A673 (cell line): ENCODE measurements at regions not wholly inside any gene's neighbourhood (a gene's known extent, or its start where the extent isn't known, plus 50 kb on each side); places are given as distances from the start of the nearest gene placed in this dataset.

ENCODE experiments used
- BruUV-seq: library from RNA; stranded (reverse); fragments of 400-500 nt; replicated peaks from 2 replicates; lab custom pipeline; 2021; lab: Mats Ljungman, UMichigan
- CTCF ChIA-PET: fragments of 300-600 bp; sonication (Branson Sonifier 250); formaldehyde crosslinking; loops from one replicate; lab custom pipeline; 2022; ENCODE audit warnings: antibody characterized with exemption; lab: Charles Lee
- POLR2A ChIA-PET: fragments of 300-600 bp; sonication (Branson Sonifier 250); formaldehyde crosslinking; loops from one replicate; lab custom pipeline; 2022; ENCODE audit warnings: antibody characterized with exemption; ENCODE audit not compliant: low non-redundant PET; lab: Charles Lee
- DNase-seq: peaks from one replicate; pipeline ENCODE4 v3.0.0-alpha.2; 2015; ENCODE audit warnings: low spot score
- H3K27ac ChIP-seq: fragments of 200-600 bp; sonication (generic); 2 replicates; pipeline ENCODE4 v1.5.1; 2016; ENCODE audit warnings: mixed run types, low read depth, mild to moderate bottlenecking, mixed read lengths, antibody characterized with exemption, low read length; ENCODE audit not compliant: poor library complexity, severe bottlenecking
- H3K27me3 ChIP-seq: fragments of 200-600 bp; sonication (generic); replicated peaks from 2 replicates; pipeline ENCODE4 v1.6.1; 2017; ENCODE audit warnings: mixed run types, low read depth, mild to moderate bottlenecking, mixed read lengths, antibody characterized with exemption, low read length; ENCODE audit not compliant: insufficient read depth, poor library complexity
- H3K36me3 ChIP-seq: fragments of 200-600 bp; sonication (generic); 2 replicates; pipeline ENCODE4 v1.6.1; 2016; ENCODE audit warnings: mixed run types, mild to moderate bottlenecking, mixed read lengths, antibody characterized with exemption, low read length; ENCODE audit not compliant: insufficient read depth, poor library complexity, severe bottlenecking
- H3K4me1 ChIP-seq: fragments of 200-600 bp; sonication (generic); 2 replicates; pipeline ENCODE4 v1.6.1; 2017; ENCODE audit warnings: mixed run types, mild to moderate bottlenecking, mixed read lengths, antibody characterized with exemption, low read length; ENCODE audit not compliant: insufficient read depth, poor library complexity, severe bottlenecking
- H3K4me3 ChIP-seq: fragments of 200-600 bp; sonication (generic); 2 replicates; pipeline ENCODE4 v1.5.1; 2016; ENCODE audit warnings: low read depth, mixed run types, mild to moderate bottlenecking, mixed read lengths, low read length; ENCODE audit not compliant: poor library complexity, severe bottlenecking
- H3K9me3 ChIP-seq: fragments of 200-600 bp; sonication (generic); 2 replicates; pipeline ENCODE4 v1.6.1; 2016; ENCODE audit warnings: mixed run types, low read depth, mild to moderate bottlenecking, mixed read lengths, antibody characterized with exemption, low read length; ENCODE audit not compliant: poor library complexity, severe bottlenecking
- CTCF ChIP-seq: fragments of 300-800, 200-600 bp; sonication (generic); conservative IDR thresholded peaks from 2 replicates; pipeline ENCODE4 v1.5.1; 2017; ENCODE audit warnings: low read depth, mild to moderate bottlenecking, antibody characterized with exemption, low read length, moderate library complexity, mixed read lengths
- EZH2 ChIP-seq: fragments of 200-600 bp; sonication (generic); IDR thresholded peaks from 2 replicates; pipeline ENCODE4 v1.6.1; 2017; ENCODE audit warnings: borderline replicate concordance, low read depth, mild to moderate bottlenecking, mixed read lengths, antibody characterized with exemption, low read length; ENCODE audit not compliant: poor library complexity, severe bottlenecking
- intact Hi-C: fragments of 100-400 bp; cut with micrococcal nuclease; formaldehyde crosslinking; loops from one replicate; pipeline ENCODE4 v1.10.0; 2022; ENCODE audit not compliant: unreplicated experiment

DNA sequence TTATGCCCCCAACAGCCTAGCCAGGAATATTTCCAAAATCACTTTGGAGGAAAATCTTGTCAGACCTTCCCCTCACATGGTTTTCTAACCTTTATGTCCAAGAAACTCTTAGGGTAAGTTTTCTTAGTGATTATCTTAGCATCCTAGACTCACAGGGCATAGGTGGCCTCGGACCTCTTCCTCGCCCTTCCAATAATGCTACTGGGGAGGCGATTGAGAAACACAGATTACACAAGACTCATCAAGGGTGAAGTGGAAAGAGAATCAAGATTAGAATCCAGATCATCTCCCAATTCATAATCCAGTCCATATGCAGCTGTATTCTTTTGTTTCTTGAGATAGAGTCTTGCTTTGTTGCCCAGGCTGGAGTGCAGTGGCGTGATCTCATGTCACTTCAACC is 358.4 kb upstream of the CDH5 start:
- no peak for DNase-seq
- TF ChIP-seq EZH2: no peak
- TF ChIP-seq CTCF: no peak
- Histone ChIP-seq H3K27me3 (no peaks in the 10 kb centered on the region), H3K9me3 (no peaks in the 10 kb centered on the region), H3K4me3 (no peak overlapping the region), H3K27ac (no peak overlapping the region), H3K4me1 (no peaks in the 10 kb centered on the region), H3K36me3 (no peaks in the 10 kb centered on the region)
- POLR2A ChIA-PET: no interaction called here
- intact Hi-C loops: no loop called here
- no TSS peak for BruUV-seq
- CTCF ChIA-PET: no interaction called here

GRCh38 chr16:66007717-66008116 is 358.8 kb upstream of the CDH5 start:
- ChIA-PET POLR2A (no interaction called here), CTCF (no interaction called here)
- Histone ChIP-seq H3K36me3 (no peaks in the 10 kb centered on the region), H3K4me3 (no peak overlapping the region), H3K9me3 (no peaks in the 10 kb centered on the region), H3K27me3 (no peaks in the 10 kb centered on the region), H3K27ac (no peak overlapping the region), H3K4me1 (no peaks in the 10 kb centered on the region)
- DNase-seq: no peak
- no peak for TF ChIP-seq EZH2
- TF ChIP-seq CTCF: no peak
- intact Hi-C loops: no loop called here
- BruUV-seq: no TSS peak

GRCh38 chr16:66006485-66006884 is 360.0 kb upstream of the CDH5 start:
- no peak for DNase-seq
- ChIA-PET CTCF (no interaction called here), POLR2A (no interaction called here)
- no peaks in the 10 kb centered on the region for H3K9me3 ChIP-seq
- intact Hi-C loops: no loop called here
- no peaks in the 10 kb centered on the region for H3K36me3 ChIP-seq
- BruUV-seq: no TSS peak
- TF ChIP-seq CTCF (no peak), EZH2 (no peak)
- H3K27me3 ChIP-seq: no peaks in the 10 kb centered on the region
- H3K4me1 ChIP-seq: no peaks in the 10 kb centered on the region
- no peak overlapping the region for H3K27ac ChIP-seq
- no peak overlapping the region for H3K4me3 ChIP-seq
